HG03139 (cell line): ENCODE measurements at regions not wholly inside any gene's neighbourhood (a gene's known extent, or its start where the extent isn't known, plus 50 kb on each side); places are given as distances from the start of the nearest gene placed in this dataset.

Source experiments
- ATAC-seq: cut with Tn5 transposase; IDR thresholded peaks from one replicate; pipeline ENCODE4 v1.9.1; 2021; ENCODE audit not compliant: unreplicated experiment

- no peak for ATAC-seq
These were observed 168.1 kb upstream of the ID2 start for GRCh38 chr2:8513601-8514273.

- ATAC-seq, result no peak
These were observed 167.6 kb upstream of the ID2 start for GRCh38 chr2:8514274-8514662.

DNA sequence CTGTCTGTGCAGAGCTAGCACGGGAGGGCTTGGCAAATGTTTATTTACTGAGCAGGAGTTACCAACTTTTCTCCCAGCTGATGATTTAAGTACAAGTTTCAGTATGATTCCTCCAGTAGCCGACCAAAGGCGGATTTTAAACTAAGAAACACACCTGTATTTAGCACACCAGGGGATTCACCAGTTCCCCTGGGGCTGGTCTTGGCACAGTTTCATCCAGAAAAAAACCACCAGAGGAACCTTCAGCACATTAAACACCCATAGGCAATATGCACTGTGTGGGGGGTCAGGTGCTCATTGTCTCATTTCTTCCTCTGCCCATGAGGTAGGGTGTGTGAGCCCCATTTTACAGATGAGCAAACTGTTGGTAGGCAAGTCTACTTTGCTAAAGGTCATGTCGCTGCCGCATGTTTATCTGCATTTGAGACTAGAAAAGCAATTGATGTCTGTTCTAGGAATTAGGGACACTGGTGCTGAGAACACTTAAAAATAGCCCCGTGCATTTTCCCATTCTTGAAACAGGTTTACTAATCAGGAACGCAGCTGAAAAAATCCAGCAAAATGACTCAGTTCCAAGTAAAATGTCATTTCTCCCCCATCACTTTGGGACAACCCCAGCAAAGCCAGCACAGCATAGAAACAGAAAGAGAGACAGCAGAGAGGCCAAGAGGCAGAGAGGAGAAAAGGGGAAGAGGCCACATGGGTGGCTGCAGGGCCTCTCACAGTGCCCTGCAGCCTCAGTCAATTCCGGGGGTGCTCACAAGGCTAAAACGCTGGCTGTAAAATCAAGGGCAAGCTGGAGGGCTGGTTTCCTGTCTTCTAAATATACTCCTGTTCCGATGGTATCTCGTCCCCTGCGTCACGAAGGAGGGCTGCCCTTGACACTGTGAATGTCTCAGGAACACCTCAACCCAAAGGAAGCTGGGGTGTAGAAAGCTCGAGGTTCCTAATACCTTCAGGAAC lies 166.8 kb upstream of the ID2 start:
- peak; percentile 49 for ATAC-seq

DNA sequence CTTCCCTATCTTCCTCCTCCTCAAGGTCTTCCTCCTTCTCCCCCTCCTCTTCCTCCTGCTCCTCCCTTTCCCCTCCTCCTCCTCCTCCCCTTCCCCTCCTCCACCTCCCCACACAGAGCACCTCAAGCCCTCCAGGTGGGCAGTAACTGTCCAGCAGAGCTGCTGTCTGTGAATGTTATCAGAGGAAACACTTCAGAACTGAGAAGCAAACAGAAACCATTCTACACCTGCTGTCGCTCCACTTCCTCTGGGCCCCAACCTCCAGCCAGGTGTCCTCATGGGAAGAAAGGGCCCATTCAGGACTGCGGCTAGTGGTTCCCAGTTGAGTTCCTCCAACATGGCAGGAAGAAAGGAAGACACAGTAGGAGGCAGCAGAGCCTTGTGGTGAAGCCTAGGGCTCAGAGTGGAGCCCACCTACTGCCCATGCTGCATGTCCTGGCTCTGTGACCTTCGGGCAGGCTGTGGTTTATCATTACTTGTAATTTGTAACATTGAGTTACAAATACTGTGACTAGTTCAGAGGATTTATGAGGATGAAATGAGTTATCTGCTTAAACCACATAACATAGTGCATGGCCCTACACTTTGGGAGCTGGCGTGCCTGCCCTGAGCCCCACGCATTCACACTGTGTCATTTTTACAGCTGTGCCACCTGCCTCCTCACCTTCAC lies 165.9 kb upstream of the ID2 start:
- ATAC-seq, result peak; percentile 44

GRCh38 chr2:8517850-8518498 lies 163.9 kb upstream of the ID2 start:
- ATAC-seq, result no peak

DNA sequence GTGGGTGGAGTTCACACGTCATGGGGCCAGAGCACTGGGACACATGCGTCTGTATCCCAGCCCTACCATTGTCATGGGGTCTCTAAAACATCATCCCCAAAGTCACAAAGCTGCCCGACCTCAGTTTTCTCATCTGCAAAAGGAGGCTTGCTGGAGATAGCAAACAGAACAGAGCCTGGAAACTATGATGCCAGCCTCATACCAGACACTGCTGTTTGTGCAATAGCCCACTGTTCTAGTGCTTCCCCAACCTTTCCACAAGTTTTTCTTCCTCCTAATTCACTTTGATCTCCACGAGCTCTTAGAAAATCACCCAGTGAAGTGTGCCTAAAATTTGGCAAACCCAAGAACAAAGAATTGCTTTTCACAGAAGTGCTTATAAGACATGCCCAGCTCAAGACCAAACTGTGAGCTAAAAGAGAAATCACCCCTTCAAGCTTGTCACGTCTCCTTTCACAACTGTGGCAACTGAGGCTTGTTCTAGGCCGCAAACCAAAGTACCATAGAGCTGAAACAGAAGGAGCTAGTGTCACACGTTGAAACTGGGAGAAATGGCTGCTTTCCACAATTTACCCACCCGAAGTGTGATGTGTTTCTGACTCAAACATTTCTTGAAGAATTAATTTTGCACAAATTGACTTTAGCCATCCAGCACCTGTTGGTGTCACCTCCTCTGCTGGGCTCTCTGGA lies 162.7 kb upstream of the ID2 start:
- no peak for ATAC-seq

DNA sequence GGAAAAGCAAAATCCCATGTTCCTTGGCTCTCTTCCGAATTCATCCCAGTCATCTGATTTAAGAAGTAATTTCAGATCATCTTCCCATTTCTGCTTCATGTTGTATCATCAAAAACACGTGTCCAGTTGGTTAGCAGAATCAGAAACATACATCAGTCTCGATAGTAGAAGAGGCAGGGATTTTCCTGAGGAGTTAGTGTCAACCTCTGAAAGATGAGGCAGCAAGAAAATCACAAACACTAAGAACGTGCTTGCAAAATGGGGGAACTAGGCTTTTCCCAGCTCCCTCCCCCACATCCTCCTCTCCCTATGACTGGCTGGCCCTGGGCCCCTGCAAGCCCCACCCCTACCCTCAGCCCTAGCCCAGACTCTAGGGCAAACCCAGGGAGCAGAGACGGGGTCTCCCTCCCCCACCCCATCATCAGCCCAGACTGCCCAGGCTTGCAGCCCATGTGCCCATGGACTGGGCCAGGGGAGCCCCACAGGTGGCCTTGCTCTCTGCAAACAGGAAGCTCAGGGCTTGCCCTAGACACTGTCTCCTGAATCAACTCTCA lies 161.0 kb upstream of the ID2 start:
- ATAC-seq, result no peak

DNA sequence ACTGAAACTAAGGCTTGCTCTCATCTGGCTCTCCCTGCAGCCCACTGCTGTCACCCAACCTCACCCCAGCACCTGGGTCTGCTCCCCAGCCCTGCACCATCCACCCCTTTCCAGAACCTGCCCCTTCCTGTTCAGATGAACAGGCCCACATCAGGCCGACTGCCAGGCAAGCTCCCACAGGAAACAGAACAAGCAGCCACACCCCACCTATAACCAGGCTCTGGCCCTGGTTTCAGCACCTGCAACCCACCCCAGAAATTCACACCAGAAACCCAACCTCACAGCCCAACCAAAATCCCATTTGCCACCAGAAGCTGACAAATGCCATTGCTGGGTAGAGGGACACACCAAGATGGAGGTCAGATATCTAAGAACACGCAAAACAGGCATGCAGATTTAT lies 159.2 kb upstream of the ID2 start:
- no peak for ATAC-seq

DNA sequence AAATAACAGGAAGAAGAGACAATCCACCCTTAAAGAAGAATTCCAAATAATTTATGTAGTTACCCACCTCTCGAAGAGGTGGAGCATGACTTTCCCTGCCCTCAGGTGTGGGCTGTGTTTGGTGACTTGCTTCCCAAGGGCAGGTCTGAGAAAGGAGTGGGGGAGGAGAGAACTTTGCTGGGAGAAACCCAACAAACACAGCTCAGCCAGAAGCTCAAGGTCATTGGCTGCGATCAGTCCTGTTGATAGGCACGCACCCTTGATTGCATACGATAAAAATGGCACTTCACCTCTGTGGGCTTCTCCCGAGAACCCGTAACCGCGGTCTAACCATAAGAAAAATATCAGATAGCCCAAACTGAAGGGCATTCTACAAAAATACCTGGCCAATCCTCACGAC lies 157.5 kb upstream of the ID2 start:
- no peak for ATAC-seq

DNA sequence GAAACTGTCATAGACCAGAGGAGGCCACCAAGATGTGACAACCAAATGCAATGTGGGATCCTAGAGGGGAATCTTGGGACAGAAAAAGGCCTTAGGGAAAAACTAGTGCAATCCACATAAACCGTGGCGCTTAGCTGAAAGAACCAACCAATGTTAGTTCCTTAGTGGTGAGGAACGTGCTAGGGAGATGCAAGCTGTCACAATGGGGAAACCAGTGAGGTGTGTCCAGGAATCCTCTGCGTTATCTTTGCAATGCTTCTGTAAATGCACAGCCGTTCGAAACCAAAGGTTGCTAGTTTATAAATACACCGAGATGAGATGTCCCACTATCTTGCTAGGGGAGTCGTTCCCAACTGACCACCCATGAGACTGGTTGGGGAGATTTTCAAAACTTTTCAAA lies 157.0 kb upstream of the ID2 start:
- ATAC-seq, result no peak

DNA sequence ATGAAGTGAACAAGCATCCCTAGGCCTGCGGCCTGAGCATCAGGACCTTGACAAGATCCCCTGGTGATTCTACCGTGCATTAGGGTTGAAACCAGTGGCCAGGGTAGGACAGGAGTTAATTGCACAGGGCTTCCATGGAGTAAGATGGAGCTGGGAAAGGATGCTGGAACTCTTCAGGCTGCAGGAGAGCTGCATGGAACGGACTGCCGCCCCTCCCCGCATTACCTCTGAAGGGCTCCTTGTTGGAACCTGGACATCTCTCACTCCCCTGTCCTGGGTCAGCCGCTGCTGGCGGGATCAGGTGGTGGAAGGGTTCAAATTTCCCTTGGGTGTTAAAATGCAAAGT lies 156.6 kb upstream of the ID2 start:
- no peak for ATAC-seq

GRCh38 chr2:8525582-8526402 lies 156.1 kb upstream of the ID2 start:
- ATAC-seq, result peak; percentile 62

DNA sequence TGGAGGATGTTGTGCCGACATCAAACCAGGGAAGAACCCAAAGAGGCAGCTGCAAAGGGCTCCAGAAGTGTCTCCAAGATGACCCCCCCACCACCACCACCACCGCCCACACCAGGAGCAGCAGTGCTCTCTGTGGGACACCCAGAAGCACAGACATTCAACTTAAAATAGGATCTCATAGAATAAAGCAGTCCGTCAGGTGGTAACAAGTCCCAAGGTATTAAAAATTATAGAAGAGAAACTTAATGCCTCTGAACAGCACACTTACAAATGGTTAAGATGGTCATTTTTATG lies 155.5 kb upstream of the ID2 start:
- ATAC-seq, result no peak

DNA sequence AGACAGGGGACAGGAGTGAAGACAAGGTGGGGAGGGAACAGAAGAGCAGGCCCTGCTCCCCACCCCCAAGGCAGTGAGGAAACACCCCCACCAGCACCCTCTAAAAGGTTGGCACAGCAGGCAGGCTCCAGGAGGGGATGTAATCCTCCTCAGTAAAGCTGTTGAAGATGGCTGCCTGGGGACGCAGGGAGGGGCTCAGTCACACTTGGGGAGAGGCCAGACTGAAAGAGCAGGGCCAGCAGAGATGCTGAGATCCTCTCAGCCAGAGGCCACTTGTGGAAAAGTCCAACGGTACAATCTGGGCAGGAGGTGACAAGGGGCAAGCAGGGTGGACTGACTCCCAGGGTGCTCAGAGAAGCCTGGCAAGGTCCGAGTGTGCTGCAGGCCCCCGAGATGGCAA lies 154.8 kb upstream of the ID2 start:
- ATAC-seq, result no peak

GRCh38 chr2:8527676-8528075 lies 154.2 kb upstream of the ID2 start:
- no peak for ATAC-seq

DNA sequence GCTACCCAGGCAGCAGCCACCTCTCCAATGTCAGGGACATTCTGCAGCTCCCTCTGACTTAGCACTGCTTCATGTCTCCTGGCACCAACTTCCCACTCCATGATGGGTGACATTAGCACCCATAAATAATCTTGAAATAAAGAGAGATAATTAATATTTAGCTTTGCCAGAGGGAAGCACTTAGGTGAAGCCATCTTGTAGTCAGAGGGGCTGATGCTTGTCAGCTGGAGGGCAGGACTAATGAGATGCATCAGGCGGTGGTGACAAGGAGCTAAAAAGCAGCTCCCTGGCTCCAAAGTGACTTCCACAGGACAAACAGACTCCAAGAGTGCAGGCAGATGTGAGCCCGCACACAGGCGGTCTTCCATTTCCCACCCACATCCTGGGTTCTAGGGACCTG lies 153.0 kb upstream of the ID2 start:
- no peak for ATAC-seq

DNA sequence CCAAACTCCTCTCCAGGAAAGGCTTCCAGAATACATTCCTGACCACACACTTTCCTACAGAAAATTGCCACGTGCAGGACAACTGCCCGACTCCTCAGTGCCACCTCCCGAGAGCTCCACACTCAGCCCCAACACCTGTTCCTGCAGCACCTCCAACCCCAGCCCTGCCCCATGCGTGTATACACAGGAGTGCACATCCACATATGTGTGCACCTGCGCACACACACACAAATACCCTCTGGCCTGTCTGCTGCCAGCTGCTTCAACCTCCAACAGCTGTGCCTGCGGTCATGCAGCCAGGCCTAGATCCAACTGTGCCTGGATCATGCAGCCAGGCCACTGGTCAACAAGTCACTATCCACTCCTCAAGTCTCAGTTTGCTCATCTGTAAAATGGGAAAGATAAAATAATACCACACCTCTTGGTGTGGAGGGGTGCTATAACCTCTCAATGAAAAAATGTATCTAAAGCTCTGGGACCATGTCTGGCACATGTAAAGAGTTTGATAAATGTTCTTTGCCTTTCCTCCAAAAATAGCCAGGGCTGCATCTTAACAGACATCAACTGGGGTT lies 152.1 kb upstream of the ID2 start:
- no peak for ATAC-seq

DNA sequence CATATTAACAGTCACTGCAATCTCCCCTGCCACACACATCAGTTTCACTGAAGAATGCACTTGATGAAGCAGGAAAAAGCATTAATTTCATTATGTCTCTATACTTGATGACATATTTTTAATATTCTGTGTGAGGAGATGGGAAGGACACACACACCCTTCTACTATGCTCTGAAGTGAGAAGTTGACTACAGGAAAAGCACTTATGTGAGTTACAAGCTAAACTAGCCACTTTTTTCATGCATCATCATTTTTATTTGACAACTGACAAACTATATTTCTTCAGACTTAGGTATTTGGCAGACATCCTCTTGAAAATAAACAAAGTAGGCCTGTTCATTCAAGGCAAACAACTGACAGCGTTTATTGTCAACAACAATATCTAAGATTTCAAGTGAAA lies 150.4 kb upstream of the ID2 start:
- no peak for ATAC-seq

DNA sequence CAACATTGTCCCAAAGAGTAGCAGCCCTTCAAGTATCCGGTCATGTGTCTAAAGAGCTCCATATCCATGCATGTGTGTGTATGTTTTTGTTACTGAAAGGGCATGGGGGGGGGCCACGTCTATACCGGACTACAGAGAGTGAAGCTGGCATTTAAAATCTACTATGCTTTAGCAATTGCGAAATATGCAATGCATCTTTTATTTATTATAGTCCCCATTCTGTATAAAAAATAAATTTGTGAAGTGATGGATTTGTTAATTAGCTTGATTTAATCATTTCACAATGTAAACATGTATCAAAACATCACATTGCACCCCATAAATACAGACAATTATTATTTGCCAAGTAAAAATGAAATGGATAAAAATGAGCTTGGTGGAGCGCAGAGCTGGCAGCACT lies 149.4 kb upstream of the ID2 start:
- ATAC-seq, result no peak

GRCh38 chr2:8533923-8534322 lies 147.9 kb upstream of the ID2 start:
- no peak for ATAC-seq
